ENCODE measurements at regions not wholly inside any gene's neighbourhood (a gene's known extent, or its start where the extent isn't known, plus 50 kb on each side); places are given as distances from the start of the nearest gene placed in this dataset.

DNA sequence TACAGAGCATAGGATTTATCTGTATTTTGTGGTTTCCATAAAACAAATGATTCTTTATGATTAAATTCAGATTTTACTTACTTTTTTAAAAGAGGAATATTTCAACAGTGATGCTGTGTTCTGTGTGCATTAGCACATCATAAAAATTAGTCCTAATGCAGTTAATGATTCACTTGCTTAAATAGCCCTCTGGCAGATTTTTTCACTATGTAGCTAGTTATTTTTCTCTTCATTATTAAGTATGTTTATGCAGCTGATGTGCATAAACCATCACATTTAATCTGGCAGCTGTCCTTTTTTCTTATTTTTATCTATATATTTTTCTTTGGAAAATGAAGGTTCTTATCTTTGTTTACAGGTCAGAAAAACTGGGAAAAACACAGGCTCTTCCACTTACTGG, 127.2 kb downstream of the ZNF486 start:
- no peak overlapping the region for H2BK120ac ChIP-seq (ENCODE audit: low read depth, low read length)
- no peak for DNase-seq

More for the DNA sequence above, 127.2 kb downstream of the ZNF486 start:
- in situ Hi-C loops (cut with MboI; ENCODE audit: low sequenced_read_pairs): no loop called here
- Histone ChIP-seq H4K91ac (ENCODE audit: insufficient read depth, low read depth, low read length) (no peak overlapping the region), H3K36me3 (ENCODE audit: control insufficient read depth, insufficient read depth, low read length) (no peaks in the 10 kb centered on the region), H2AK9ac (replicated peaks; ENCODE audit: low read depth, low read length, poor library complexity) (no peak overlapping the region), H3K9me3 (ENCODE audit: control insufficient read depth, insufficient read depth, low read length) (peaks cover 6% of the 10 kb centered on the region; the same call in 1 of the 2 replicates), H3K23ac (ENCODE audit: low read depth, low read length) (no peak overlapping the region), H3K4ac (ENCODE audit: low read depth, low read length) (no peak overlapping the region), H2BK15ac (ENCODE audit: low read depth, low read length) (no peak overlapping the region), H3K27me3 (ENCODE audit: control insufficient read depth, insufficient read depth, low read length) (no peaks in the 10 kb centered on the region), H2AFZ (replicated peaks; ENCODE audit: low read length, poor library complexity) (no peak overlapping the region), H3K9ac (ENCODE audit: low read depth, low read length) (no peak overlapping the region), H2AK5ac (ENCODE audit: low read depth, low read length) (no peak overlapping the region), H3K9me1 (ENCODE audit: insufficient read depth, low read length) (no peaks in the 10 kb centered on the region), H3K27ac (ENCODE audit: insufficient read depth, low read length) (no peak overlapping the region), H3K18ac (ENCODE audit: low read depth, low read length) (no peak overlapping the region), H3K14ac (replicated peaks; ENCODE audit: low read depth, low read length) (no peak overlapping the region), H2BK20ac (ENCODE audit: low read depth, low read length) (no peak overlapping the region), H3K4me2 (ENCODE audit: low read depth, low read length) (no peak overlapping the region), H3K4me3 (ENCODE audit: insufficient read depth, low read depth, low read length) (no peak overlapping the region), H2BK5ac (ENCODE audit: low read depth, low read length, poor library complexity, severe bottlenecking) (no peak overlapping the region), H3K79me1 (ENCODE audit: low read depth in 1 of 2, low read length in 2 of 2) (no peaks in the 10 kb centered on the region), H4K8ac (ENCODE audit: low read depth in 2 of 2, low read length in 2 of 2) (no peak overlapping the region), H3K4me1 (ENCODE audit: control insufficient read depth, insufficient read depth, low read length) (no peaks in the 10 kb centered on the region), H3K56ac (ENCODE audit: extremely low read depth, insufficient read depth, low read length) (no peak overlapping the region), H4K5ac (ENCODE audit: low read depth, low read length) (no peak overlapping the region), H4K20me1 (ENCODE audit: insufficient read depth, low read length) (no peaks in the 10 kb centered on the region)
- intact Hi-C loops (cut with micrococcal nuclease): no loop called here
- ATAC-seq (ENCODE audit: low read depth): no peak
- TF ChIP-seq RFX5 (IDR thresholded peaks at IDR 0.05; ENCODE audit: low read depth, low read length) (no peak), MAZ (IDR thresholded peaks at IDR 0.05; ENCODE audit: borderline replicate concordance, low read depth, low read length) (no peak), RCOR1 (IDR thresholded peaks at IDR 0.05; ENCODE audit: insufficient replicate concordance, low read length) (no peak), NFE2L2 (IDR thresholded peaks at IDR 0.05; ENCODE audit: low read depth, low read length) (no peak), POLR2A (IDR thresholded peaks at IDR 0.05; ENCODE audit: low read depth, low read length) (no peak), CTCF (conservative IDR thresholded peaks at IDR 0.05; ENCODE audit: low read depth, low read length) (no peak), CEBPB (IDR thresholded peaks at IDR 0.05; ENCODE audit: low read depth, low read length) (no peak), SMC3 (IDR thresholded peaks at IDR 0.05; ENCODE audit: low read depth, low read length) (no peak), MAFK (IDR thresholded peaks at IDR 0.05; ENCODE audit: low read depth, low read length) (no peak), BHLHE40 (IDR thresholded peaks at IDR 0.05; ENCODE audit: low read depth, low read length) (no peak)
- TF ChIP-seq, protein P1, sequence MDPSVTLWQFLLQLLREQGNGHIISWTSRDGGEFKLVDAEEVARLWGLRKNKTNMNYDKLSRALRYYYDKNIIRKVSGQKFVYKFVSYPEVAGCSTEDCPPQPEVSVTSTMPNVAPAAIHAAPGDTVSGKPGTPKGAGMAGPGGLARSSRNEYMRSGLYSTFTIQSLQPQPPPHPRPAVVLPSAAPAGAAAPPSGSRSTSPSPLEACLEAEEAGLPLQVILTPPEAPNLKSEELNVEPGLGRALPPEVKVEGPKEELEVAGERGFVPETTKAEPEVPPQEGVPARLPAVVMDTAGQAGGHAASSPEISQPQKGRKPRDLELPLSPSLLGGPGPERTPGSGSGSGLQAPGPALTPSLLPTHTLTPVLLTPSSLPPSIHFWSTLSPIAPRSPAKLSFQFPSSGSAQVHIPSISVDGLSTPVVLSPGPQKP (IDR thresholded peaks at IDR 0.05; ENCODE audit: borderline replicate concordance, low read depth, low read length): no peak
- BruUV-seq (replicated peaks): no TSS peak
- CTCF ChIA-PET: no interaction called here
- dilution Hi-C loops (cut with HindIII; ENCODE audit: low sequenced_read_pairs, unreplicated experiment): no loop called here
- POLR2A ChIA-PET (ENCODE audit: unreplicated experiment): no interaction called here
